ENCODE measurements at regions not wholly inside any gene's neighbourhood (a gene's known extent, or its start where the extent isn't known, plus 50 kb on each side); places are given as distances from the start of the nearest gene placed in this dataset.
"Not testable (repeated sequence)": the region's sequence is repeated elsewhere in the genome, so short reads cannot be mapped to it uniquely, and the experiment has no call there.

- Mint-ChIP-seq H3K9me3 (ENCODE audit: low read depth) (peaks cover 7% of the 10 kb centered on the region), H3K27ac (no peak overlapping the region), H3K4me3 (no peak overlapping the region), H3K27me3 (no peaks in the 10 kb centered on the region), H3K36me3 (no peaks in the 10 kb centered on the region), H3K4me1 (no peaks in the 10 kb centered on the region)
- DNase-seq: no peak
- ATAC-seq: no peak
- CTCF ChIA-PET: no interaction called here
These were observed 1847.9 kb upstream of the ACO1 start for GRCh38 chr9:30536494-30536893.

- H3K4me1 Mint-ChIP-seq; DNase-seq; H3K36me3 Mint-ChIP-seq; ATAC-seq; H3K9me3 Mint-ChIP-seq (ENCODE audit: low read depth); CTCF ChIA-PET; H3K27me3 Mint-ChIP-seq; H3K4me3 Mint-ChIP-seq; H3K27ac Mint-ChIP-seq: not testable (repeated sequence)
These were observed 1844.7 kb upstream of the ACO1 start for GRCh38 chr9:30539696-30540095.

GRCh38 chr9:30574355-30575151, 1809.9 kb upstream of the ACO1 start:
- ATAC-seq (no peak), DNase-seq (no peak)
- CTCF ChIA-PET: no interaction called here
- H3K27me3 Mint-ChIP-seq: no peaks in the 10 kb centered on the region
- H3K36me3 Mint-ChIP-seq: no peaks in the 10 kb centered on the region
- no peaks in the 10 kb centered on the region for H3K4me1 Mint-ChIP-seq
- no peaks in the 10 kb centered on the region for H3K9me3 Mint-ChIP-seq (ENCODE audit: low read depth)
- no peak overlapping the region for H3K27ac Mint-ChIP-seq
- H3K4me3 Mint-ChIP-seq: no peak overlapping the region

GRCh38 chr9:30575218-30575617, 1809.2 kb upstream of the ACO1 start:
- no peak overlapping the region for H3K27ac Mint-ChIP-seq
- no peaks in the 10 kb centered on the region for H3K4me1 Mint-ChIP-seq
- H3K27me3 Mint-ChIP-seq: no peaks in the 10 kb centered on the region
- ATAC-seq (no peak), DNase-seq (no peak)
- CTCF ChIA-PET: no interaction called here
- H3K4me3 Mint-ChIP-seq: no peak overlapping the region
- no peaks in the 10 kb centered on the region for H3K9me3 Mint-ChIP-seq (ENCODE audit: low read depth)
- H3K36me3 Mint-ChIP-seq: no peaks in the 10 kb centered on the region

GRCh38 chr9:30575691-30576090, 1808.8 kb upstream of the ACO1 start:
- DNase-seq (no peak), ATAC-seq (no peak)
- H3K27ac Mint-ChIP-seq: no peak overlapping the region
- no peaks in the 10 kb centered on the region for H3K27me3 Mint-ChIP-seq
- no peaks in the 10 kb centered on the region for H3K4me1 Mint-ChIP-seq
- CTCF ChIA-PET: no interaction called here
- H3K4me3 Mint-ChIP-seq: no peak overlapping the region
- H3K36me3 Mint-ChIP-seq: no peaks in the 10 kb centered on the region
- H3K9me3 Mint-ChIP-seq (ENCODE audit: low read depth): peaks cover 3% of the 10 kb centered on the region

GRCh38 chr9:30579810-30580209, 1804.6 kb upstream of the ACO1 start:
- Mint-ChIP-seq H3K4me3 (no peak overlapping the region), H3K4me1 (no peaks in the 10 kb centered on the region), H3K27ac (no peak overlapping the region), H3K36me3 (no peaks in the 10 kb centered on the region), H3K27me3 (no peaks in the 10 kb centered on the region), H3K9me3 (ENCODE audit: low read depth) (peaks cover 3% of the 10 kb centered on the region)
- CTCF ChIA-PET: no interaction called here
- no peak for DNase-seq
- no peak for ATAC-seq

- no peaks in the 10 kb centered on the region for H3K4me1 Mint-ChIP-seq
- DNase-seq: no peak
- H3K36me3 Mint-ChIP-seq: no peaks in the 10 kb centered on the region
- H3K9me3 Mint-ChIP-seq (ENCODE audit: low read depth): peaks cover 3% of the 10 kb centered on the region
- no peak overlapping the region for H3K27ac Mint-ChIP-seq
- H3K27me3 Mint-ChIP-seq: no peaks in the 10 kb centered on the region
- no peak overlapping the region for H3K4me3 Mint-ChIP-seq
- no peak for ATAC-seq
- CTCF ChIA-PET: no interaction called here
These were observed 1802.2 kb upstream of the ACO1 start for GRCh38 chr9:30582240-30582639.

GRCh38 chr9:30584559-30584958, 1799.9 kb upstream of the ACO1 start:
- DNase-seq (no peak), ATAC-seq (no peak)
- Mint-ChIP-seq H3K36me3 (no peaks in the 10 kb centered on the region), H3K27me3 (no peaks in the 10 kb centered on the region), H3K4me1 (no peaks in the 10 kb centered on the region), H3K27ac (no peak overlapping the region), H3K9me3 (ENCODE audit: low read depth) (peaks cover 3% of the 10 kb centered on the region), H3K4me3 (no peak overlapping the region)
- CTCF ChIA-PET: no interaction called here

- no peak overlapping the region for H3K27ac Mint-ChIP-seq
- ATAC-seq (no peak), DNase-seq (no peak)
- CTCF ChIA-PET: no interaction called here
- H3K27me3 Mint-ChIP-seq: no peaks in the 10 kb centered on the region
- no peaks in the 10 kb centered on the region for H3K9me3 Mint-ChIP-seq (ENCODE audit: low read depth)
- no peaks in the 10 kb centered on the region for H3K36me3 Mint-ChIP-seq
- no peak overlapping the region for H3K4me3 Mint-ChIP-seq
- H3K4me1 Mint-ChIP-seq: no peaks in the 10 kb centered on the region
These were observed 1793.0 kb upstream of the ACO1 start for GRCh38 chr9:30591461-30591860.

- Mint-ChIP-seq H3K27me3 (no peaks in the 10 kb centered on the region), H3K36me3 (no peaks in the 10 kb centered on the region), H3K27ac (no peak overlapping the region), H3K4me3 (no peak overlapping the region), H3K4me1 (no peaks in the 10 kb centered on the region), H3K9me3 (ENCODE audit: low read depth) (no peaks in the 10 kb centered on the region)
- DNase-seq (no peak), ATAC-seq (no peak)
- CTCF ChIA-PET: no interaction called here
These were observed 1786.8 kb upstream of the ACO1 start for GRCh38 chr9:30597608-30598007.

GRCh38 chr9:30605936-30606335, 1778.5 kb upstream of the ACO1 start:
- Mint-ChIP-seq H3K27ac (no peak overlapping the region), H3K27me3 (no peaks in the 10 kb centered on the region), H3K4me1 (no peaks in the 10 kb centered on the region), H3K9me3 (ENCODE audit: low read depth) (peaks cover 4% of the 10 kb centered on the region), H3K36me3 (no peaks in the 10 kb centered on the region), H3K4me3 (no peak overlapping the region)
- ATAC-seq: no peak
- CTCF ChIA-PET: no interaction called here
- DNase-seq: no peak

GRCh38 chr9:30609713-30610112, 1774.7 kb upstream of the ACO1 start:
- no peaks in the 10 kb centered on the region for H3K9me3 Mint-ChIP-seq (ENCODE audit: low read depth)
- CTCF ChIA-PET: no interaction called here
- no peak overlapping the region for H3K27ac Mint-ChIP-seq
- DNase-seq (no peak), ATAC-seq (no peak)
- no peaks in the 10 kb centered on the region for H3K4me1 Mint-ChIP-seq
- H3K4me3 Mint-ChIP-seq: no peak overlapping the region
- no peaks in the 10 kb centered on the region for H3K27me3 Mint-ChIP-seq
- H3K36me3 Mint-ChIP-seq: no peaks in the 10 kb centered on the region

GRCh38 chr9:30616782-30617181, 1767.7 kb upstream of the ACO1 start:
- H3K4me3 Mint-ChIP-seq; H3K9me3 Mint-ChIP-seq (ENCODE audit: low read depth); DNase-seq; H3K27ac Mint-ChIP-seq; H3K4me1 Mint-ChIP-seq; H3K27me3 Mint-ChIP-seq; H3K36me3 Mint-ChIP-seq; ATAC-seq; CTCF ChIA-PET: not testable (repeated sequence)

GRCh38 chr9:30622561-30622960, 1761.9 kb upstream of the ACO1 start:
- H3K4me1 Mint-ChIP-seq: no peaks in the 10 kb centered on the region
- no peaks in the 10 kb centered on the region for H3K9me3 Mint-ChIP-seq (ENCODE audit: low read depth)
- ATAC-seq: no peak
- CTCF ChIA-PET: no interaction called here
- H3K36me3 Mint-ChIP-seq: no peaks in the 10 kb centered on the region
- no peaks in the 10 kb centered on the region for H3K27me3 Mint-ChIP-seq
- no peak overlapping the region for H3K4me3 Mint-ChIP-seq
- no peak for DNase-seq
- H3K27ac Mint-ChIP-seq: no peak overlapping the region

Data from activated CD8-positive, alpha-beta memory T cell treated with anti-CD3 and anti-CD28 coated beads, Interleukin-2, amount 10 ng/mL, durations not matched to agents 7 days and 5 days (primary cell).